GM12878 (cell line): ENCODE measurements at regions not wholly inside any gene's neighbourhood (a gene's known extent, or its start where the extent isn't known, plus 50 kb on each side); places are given as distances from the start of the nearest gene placed in this dataset.

Experiments
- ATAC-seq: fragments of 200-7000 bp; cut with Tn5 transposase; 3 replicates; pipeline ENCODE4 v1.9.1; 2020; ENCODE audit warnings: mild to moderate bottlenecking, moderate library complexity
- BruUV-seq: library from RNA; stranded (reverse); fragments of 400-500 nt; replicated peaks from 2 replicates; lab custom pipeline; 2021; lab: Mats Ljungman, UMichigan
- CTCF ChIA-PET: fragments of 300-600 bp; sonication (Branson Sonifier 250); formaldehyde crosslinking; extraction: SDS; loops from one replicate; lab custom pipeline; 2021; ENCODE audit warnings: inconsistent platforms; lab: Yijun Ruan, JAX
- POLR2A ChIA-PET: fragments of 350-600 bp; formaldehyde crosslinking; extraction: SDS; loops from one replicate; lab custom pipeline; 2021; ENCODE audit warnings: inconsistent platforms; lab: Charles Lee
- RAD21 ChIA-PET: fragments of 300-600 bp; sonication (Branson Sonifier 250); formaldehyde crosslinking; loops from one replicate; lab custom pipeline; 2023; ENCODE audit warnings: antibody characterized with exemption; ENCODE audit not compliant: unreplicated experiment; lab: Charles Lee
- SMC1A ChIA-PET: fragments of 300-600 bp; sonication (Branson Sonifier 250); formaldehyde crosslinking; loops from one replicate; lab custom pipeline; 2023; ENCODE audit not compliant: unreplicated experiment, uncharacterized antibody; lab: Charles Lee
- DNase-seq: peaks from one replicate; pipeline ENCODE4 v3.0.0-alpha.2; 2011; ENCODE audit warnings: low read depth, low spot score
- FAIRE-seq: peaks from 3 replicates; lab custom pipeline; 2011; peaks lifted over from hg19 to GRCh38; lab: Jason Lieb, UNC
- H2AFZ ChIP-seq: 2 replicates; pipeline ENCODE4 v1.6.0; 2011; ENCODE audit warnings: low read depth, low read length, control low read depth; ENCODE audit not compliant: control insufficient read depth
- H3K27ac ChIP-seq: 2 replicates; pipeline ENCODE4 v1.5.1; 2011; ENCODE audit warnings: control low read depth; ENCODE audit not compliant: control insufficient read depth, insufficient read depth
- H3K27me3 ChIP-seq, 2 experiments: replicated peaks in 1 of 2; 2 replicates each; pipeline versions ENCODE4 v1.6.0 to v1.6.1; 2011; ENCODE audit warnings: low read length in 1 of 2; ENCODE audit not compliant: control insufficient read depth in 2 of 2, insufficient read depth in 2 of 2
- H3K36me3 ChIP-seq, 2 experiments: 2 replicates each; pipeline ENCODE4 v1.5.1; 2011; ENCODE audit warnings: low read length in 1 of 2; ENCODE audit not compliant: control insufficient read depth in 2 of 2, insufficient read depth in 2 of 2
- H3K4me1 ChIP-seq: 2 replicates; pipeline ENCODE4 v1.6.1; 2011; ENCODE audit warnings: mild to moderate bottlenecking, low read length, moderate library complexity, mixed read lengths; ENCODE audit not compliant: control insufficient read depth, insufficient read depth
- H3K4me2 ChIP-seq: 2 replicates; pipeline ENCODE4 v1.6.0; 2011; ENCODE audit warnings: control low read depth; ENCODE audit not compliant: control insufficient read depth, insufficient read depth
- H3K4me3 ChIP-seq: fragments of 200-600 bp; sonication (generic); 2 replicates; pipeline ENCODE4 v1.5.1; 2016
- H3K79me2 ChIP-seq: 2 replicates; pipeline ENCODE4 v1.6.0; 2011; ENCODE audit warnings: low read length; ENCODE audit not compliant: control insufficient read depth, insufficient read depth
- H3K9ac ChIP-seq: 2 replicates; pipeline ENCODE4 v1.8.0; 2011; ENCODE audit warnings: low read length, control low read depth, mixed read lengths; ENCODE audit not compliant: control insufficient read depth, insufficient read depth
- H3K9me3 ChIP-seq: replicated peaks from 3 replicates; pipeline ENCODE4 v1.5.1; 2011; ENCODE audit warnings: mild to moderate bottlenecking, low read length; ENCODE audit not compliant: control insufficient read depth, insufficient read depth
- H4K20me1 ChIP-seq: 2 replicates; pipeline ENCODE4 v1.6.0; 2011; ENCODE audit not compliant: control insufficient read depth, insufficient read depth
- BACH1 ChIP-seq: fragments of 450-650 bp; IDR thresholded peaks from 2 replicates; pipeline ENCODE4 v1.6.1; 2017; ENCODE audit warnings: mild to moderate bottlenecking, borderline replicate concordance
- BCL3 ChIP-seq: IDR thresholded peaks from 2 replicates; pipeline ENCODE4 v1.6.1; 2011; ENCODE audit warnings: borderline replicate concordance, low read depth, mild to moderate bottlenecking, moderate library complexity, low read length; ENCODE audit not compliant: insufficient read depth, poor library complexity, severe bottlenecking
- BRCA1 ChIP-seq: IDR thresholded peaks from 2 replicates; pipeline ENCODE4 v1.6.1; 2011; ENCODE audit warnings: low read depth, low read length, improper control_type of control experiment
- CTCF ChIP-seq, 3 experiments: IDR thresholded peaks in 2 of 3; conservative IDR thresholded peaks in 1 of 3; 2 replicates each; pipeline ENCODE4 v1.5.1; 2011; ENCODE audit warnings: low read depth in 3 of 3, low read length in 3 of 3, mild to moderate bottlenecking in 3 of 3, control low read depth in 2 of 3, moderate library complexity in 2 of 3, inconsistent platforms in 1 of 3, mixed read lengths in 1 of 3; ENCODE audit not compliant: control insufficient read depth in 2 of 3, insufficient read depth in 1 of 3; ENCODE audit errors: extremely low read depth in 1 of 3
- HDGF ChIP-seq: fragments of 450-650 bp; IDR thresholded peaks from 2 replicates; pipeline ENCODE4 v1.6.1; 2016; ENCODE audit warnings: antibody characterized with exemption
- IRF4 ChIP-seq: IDR thresholded peaks from 2 replicates; pipeline ENCODE4 v1.6.1; 2011; ENCODE audit warnings: low read depth, low read length
- KDM1A ChIP-seq: fragments of 200-600 bp; sonication (generic); IDR thresholded peaks from 2 replicates; pipeline ENCODE4 v1.6.1; 2016; ENCODE audit warnings: borderline replicate concordance
- MEF2A ChIP-seq: IDR thresholded peaks from 2 replicates; pipeline ENCODE4 v1.6.1; 2011; ENCODE audit warnings: low read depth, mild to moderate bottlenecking, low read length, moderate library complexity; ENCODE audit not compliant: insufficient read depth
- RAD21 ChIP-seq: IDR thresholded peaks from 2 replicates; pipeline ENCODE4 v1.6.1; 2011; ENCODE audit warnings: mild to moderate bottlenecking, low read depth, low read length, moderate library complexity; ENCODE audit not compliant: insufficient read depth
- SMC3 ChIP-seq: IDR thresholded peaks from 2 replicates; pipeline ENCODE4 v1.6.1; 2011; ENCODE audit warnings: low read length, improper control_type of control experiment, borderline replicate concordance
- STAT1 ChIP-seq: fragments of 450-650 bp; conservative IDR thresholded peaks from 2 replicates; pipeline ENCODE4 v1.6.1; 2014; ENCODE audit warnings: antibody characterized with exemption, mild to moderate bottlenecking
- ZNF384 ChIP-seq: IDR thresholded peaks from 2 replicates; pipeline ENCODE4 v1.6.1; 2012; ENCODE audit warnings: low read depth, mild to moderate bottlenecking, low read length, improper control_type of control experiment, borderline replicate concordance
- WGBS: methylation state at CpG from one replicate; pipeline ENCODE4 v1.1.6; 2016; ENCODE audit warnings: low lambda C conversion rate; ENCODE audit not compliant: insufficient replicate concordance, insufficient coverage; ENCODE audit errors: missing lambda C conversion rate; 5-methylcytosine and 5-hydroxymethylcytosine counted together
- in situ Hi-C: fragments of 300-500 bp; cut with MboI; formaldehyde crosslinking; loops from 9 replicates; pipeline ENCODE4 v1.14.3; 2018; ENCODE audit warnings: mixed read lengths
- intact Hi-C: fragments of 100-400 bp; cut with micrococcal nuclease; formaldehyde crosslinking; loops from one replicate; pipeline ENCODE4 v1.14.2; 2022; ENCODE audit not compliant: unreplicated experiment

GRCh38 chr7:67484244-67484751 lies 487.7 kb downstream of the TYW1 start:
- no TSS peak for BruUV-seq
- WGBS, result 12% methylated on average over 13 of the region's 13 CpGs
- no peaks in the 10 kb centered on the region for H3K4me1 ChIP-seq
- ChIA-PET CTCF (interaction anchor here (0.7 to 1.7 kb wide), 6 partner anchors 12 to 1919 kb away, joined by 3 to 4 read pairs (median 3); no protein-coding TSS in a partner anchor), POLR2A (interaction anchor here (0.6 kb wide), 1 partner anchor 657 kb away, joined by 4 read pairs; no protein-coding TSS in a partner anchor), SMC1A (interaction anchor here (0.9 kb wide), 1 partner anchor 113 kb away, joined by 4 read pairs; no protein-coding TSS in a partner anchor), RAD21 (interaction anchor here (0.6 to 0.8 kb wide), 5 partner anchors 31 to 1923 kb away, joined by 3 to 7 read pairs (median 3); no protein-coding TSS in a partner anchor)
- H4K20me1 ChIP-seq, result no peaks in the 10 kb centered on the region
- no peak overlapping the region for H3K4me2 ChIP-seq
- H2AFZ ChIP-seq, result no peak overlapping the region
- no peaks in the 10 kb centered on the region for H3K9me3 ChIP-seq
- intact Hi-C loops, result no loop called here
- no peak for FAIRE-seq
- in situ Hi-C loops, result no loop called here
- no peaks in the 10 kb centered on the region for H3K36me3 ChIP-seq
- H3K79me2 ChIP-seq, result no peaks in the 10 kb centered on the region
- ATAC-seq, result peak; percentile 44; the same call in 2 of the 3 replicates
- H3K4me3 ChIP-seq, result no peak overlapping the region
- no peak overlapping the region for H3K27ac ChIP-seq
- H3K9ac ChIP-seq, result no peak overlapping the region
- no peaks in the 10 kb centered on the region; a peak in 1 of 4 replicates for H3K27me3 ChIP-seq
- DNase-seq, result no peak
- TF ChIP-seq ZNF384 (peak; percentile 96), BCL3 (no peak), IRF4 (no peak), SMC3 (peak; percentile 54; the same call in 1 of the 2 replicates), BACH1 (no peak), BRCA1 (no peak), CTCF (IDR thresholded peaks at IDR 0.05 in 2 of 3, conservative IDR thresholded peaks at IDR 0.05 in 1 of 3; ENCODE audit: control insufficient read depth in 2 of 3, extremely low read depth in 1 of 3, insufficient read depth in 1 of 3, low read depth in 3 of 3, low read length in 3 of 3) (peak; percentile 48 to 58 (median 53)), STAT1 (no peak), RAD21 (peak; percentile 62), KDM1A (no peak), HDGF (no peak), MEF2A (no peak)
